ENCODE measurements at regions not wholly inside any gene's neighbourhood (a gene's known extent, or its start where the extent isn't known, plus 50 kb on each side); places are given as distances from the start of the nearest gene placed in this dataset.

- no peaks in the 10 kb centered on the region for H3K27me3 Mint-ChIP-seq (ENCODE audit: insufficient read depth)
These were observed 86.7 kb downstream of the NCOR2 start for GRCh38 chr12:124480469-124481256.

GRCh38 chr12:124479680-124480468 lies 87.5 kb downstream of the NCOR2 start:
- H3K27me3 Mint-ChIP-seq (ENCODE audit: insufficient read depth) = no peaks in the 10 kb centered on the region
- peak overlapping the region; percentile 49 for H3K27ac ChIP-seq (ENCODE audit: low read depth, low read length)
- DNase-seq = no peak
- H3K36me3 Mint-ChIP-seq (ENCODE audit: low read depth) = peaks cover 51% of the 10 kb centered on the region
- no peak overlapping the region for H3K4me3 Mint-ChIP-seq
- no peaks in the 10 kb centered on the region for H3K27me3 ChIP-seq (ENCODE audit: control insufficient read depth, insufficient read depth, low read length, poor library complexity, severe bottlenecking)
- peaks cover 26% of the 10 kb centered on the region for H3K36me3 ChIP-seq (ENCODE audit: control insufficient read depth, insufficient read depth, low read length)
- WGBS, 2 experiments (ENCODE audit: insufficient coverage in 1 of 2, insufficient read length in 1 of 2) = 93 to 98% methylated on average over 12 to 19 of the region's 19 CpGs
- no peak overlapping the region for H3K27ac Mint-ChIP-seq
- peaks cover 3% of the 10 kb centered on the region for H3K9me3 Mint-ChIP-seq
- no peak overlapping the region for H3K9ac ChIP-seq (ENCODE audit: extremely low read depth, low read length, poor library complexity, severe bottlenecking)
- H3K4me3 ChIP-seq (ENCODE audit: low read length) = no peak overlapping the region
- H3K9me3 ChIP-seq (ENCODE audit: control insufficient read depth, low read length) = no peaks in the 10 kb centered on the region
- H3K4me1 Mint-ChIP-seq = no peaks in the 10 kb centered on the region
- no peaks in the 10 kb centered on the region for H3K4me1 ChIP-seq (ENCODE audit: control insufficient read depth, insufficient read depth, low read length)
- no peak for TF ChIP-seq CTCF (conservative IDR thresholded peaks at IDR 0.05)

More at GRCh38 chr12:124480469-124481256, 86.7 kb downstream of the NCOR2 start:
- peaks cover 22% of the 10 kb centered on the region for H3K36me3 ChIP-seq (ENCODE audit: control insufficient read depth, insufficient read depth, low read length)
- peaks cover 47% of the 10 kb centered on the region for H3K36me3 Mint-ChIP-seq (ENCODE audit: low read depth)
- H3K27ac ChIP-seq (ENCODE audit: low read depth, low read length) = peak overlapping the region; percentile 49
- H3K9me3 ChIP-seq (ENCODE audit: control insufficient read depth, low read length) = no peaks in the 10 kb centered on the region
- no peak overlapping the region for H3K4me3 Mint-ChIP-seq
- H3K4me1 ChIP-seq (ENCODE audit: control insufficient read depth, insufficient read depth, low read length) = no peaks in the 10 kb centered on the region
- no peak for TF ChIP-seq CTCF (conservative IDR thresholded peaks at IDR 0.05)
- no peak overlapping the region for H3K27ac Mint-ChIP-seq
- H3K27me3 ChIP-seq (ENCODE audit: control insufficient read depth, insufficient read depth, low read length, poor library complexity, severe bottlenecking) = no peaks in the 10 kb centered on the region
- H3K9ac ChIP-seq (ENCODE audit: extremely low read depth, low read length, poor library complexity, severe bottlenecking) = no peak overlapping the region
- 88 to 97% methylated on average over 5 to 14 of the region's 15 CpGs for WGBS, 2 experiments (ENCODE audit: insufficient coverage in 1 of 2, insufficient read length in 1 of 2)
- H3K4me1 Mint-ChIP-seq = no peaks in the 10 kb centered on the region
- DNase-seq = no peak
- H3K9me3 Mint-ChIP-seq = no peaks in the 10 kb centered on the region
- no peak overlapping the region for H3K4me3 ChIP-seq (ENCODE audit: low read length)

- WGBS, 2 experiments (ENCODE audit: insufficient coverage in 1 of 2, insufficient read length in 1 of 2) = 94% methylated on average over 35 to 42 of the region's 42 CpGs
- Mint-ChIP-seq H3K27me3 (ENCODE audit: insufficient read depth) (no peaks in the 10 kb centered on the region), H3K36me3 (ENCODE audit: low read depth) (peaks cover 53% of the 10 kb centered on the region), H3K4me3 (no peak overlapping the region), H3K4me1 (no peaks in the 10 kb centered on the region), H3K27ac (peak overlapping the region; percentile 7), H3K9me3 (peaks cover 9% of the 10 kb centered on the region)
- Histone ChIP-seq H3K36me3 (ENCODE audit: control insufficient read depth, insufficient read depth, low read length) (peaks cover 30% of the 10 kb centered on the region), H3K4me1 (ENCODE audit: control insufficient read depth, insufficient read depth, low read length) (no peaks in the 10 kb centered on the region), H3K9ac (ENCODE audit: extremely low read depth, low read length, poor library complexity, severe bottlenecking) (no peak overlapping the region), H3K27me3 (ENCODE audit: control insufficient read depth, insufficient read depth, low read length, poor library complexity, severe bottlenecking) (no peaks in the 10 kb centered on the region), H3K27ac (ENCODE audit: low read depth, low read length) (no peak overlapping the region), H3K9me3 (ENCODE audit: control insufficient read depth, low read length) (peaks cover 5% of the 10 kb centered on the region), H3K4me3 (ENCODE audit: low read length) (no peak overlapping the region)
- no peak for DNase-seq
- TF ChIP-seq CTCF (conservative IDR thresholded peaks at IDR 0.05) = no peak
These were observed 88.3 kb downstream of the NCOR2 start for GRCh38 chr12:124478985-124479645.

Data from endodermal cell (in vitro differentiated cells).